Tibial artery (tissue), 4 donors: ENCODE measurements at regions not wholly inside any gene's neighbourhood (a gene's known extent, or its start where the extent isn't known, plus 50 kb on each side); places are given as distances from the start of the nearest gene placed in this dataset.

Experiments
- DNase-seq, 2 donors: peaks; one replicate each; pipeline ENCODE4 v3.0.0-alpha.2; 2019
- H3K27ac ChIP-seq, 2 donors: fragments of 200-600 bp; sonication (generic) in 1 of 2; 1 replicate in 1 of 2; 2 replicates in 1 of 2; pipeline ENCODE4 v1.5.1; 2018 to 2019; ENCODE audit warnings: mild to moderate bottlenecking in 1 of 2
- H3K27me3 ChIP-seq, 2 donors: fragments of 200-600 bp; sonication (generic) in 1 of 2; one replicate each; pipeline versions ENCODE4 v1.5.1 to v1.6.0; 2016 to 2019
- H3K36me3 ChIP-seq, 3 donors: fragments of 200-600 bp; sonication (generic) in 2 of 3; one replicate each; pipeline ENCODE4 v1.5.1; 2016 to 2019; ENCODE audit warnings: mild to moderate bottlenecking in 2 of 3
- H3K4me1 ChIP-seq, 4 donors: fragments of 200-600 bp; sonication (generic) in 2 of 4; 1 replicate in 3 of 4; 2 replicates in 1 of 4; pipeline ENCODE4 v1.5.1; 2016 to 2019
- H3K4me3 ChIP-seq, 2 donors: fragments of 200-600 bp; sonication (generic) in 1 of 2; 1 replicate in 1 of 2; 2 replicates in 1 of 2; pipeline ENCODE4 v1.5.1; 2018 to 2019; ENCODE audit warnings: mild to moderate bottlenecking in 2 of 2
- H3K9me3 ChIP-seq, 3 donors: fragments of 200-600 bp; sonication (generic) in 1 of 3; one replicate each; pipeline ENCODE4 v1.5.1; 2016 to 2019
- intact Hi-C: fragments of 100-400 bp; cut with DNase I; formaldehyde crosslinking; loops from one replicate; pipeline ENCODE4 v1.15.0; 2023; ENCODE audit warnings: low total_unique reads
- TF ChIP-seq, protein P1 (sequence below), 2 experiments: fragments of 200-600 bp in 1 of 2; fragments of 450-650 bp in 1 of 2; IDR thresholded peaks; one replicate each; pipeline ENCODE4 v1.5.1; 2017 to 2019; ENCODE audit warnings: antibody characterized with exemption in 2 of 2, mild to moderate bottlenecking in 1 of 2, moderate library complexity in 1 of 2

DNA sequence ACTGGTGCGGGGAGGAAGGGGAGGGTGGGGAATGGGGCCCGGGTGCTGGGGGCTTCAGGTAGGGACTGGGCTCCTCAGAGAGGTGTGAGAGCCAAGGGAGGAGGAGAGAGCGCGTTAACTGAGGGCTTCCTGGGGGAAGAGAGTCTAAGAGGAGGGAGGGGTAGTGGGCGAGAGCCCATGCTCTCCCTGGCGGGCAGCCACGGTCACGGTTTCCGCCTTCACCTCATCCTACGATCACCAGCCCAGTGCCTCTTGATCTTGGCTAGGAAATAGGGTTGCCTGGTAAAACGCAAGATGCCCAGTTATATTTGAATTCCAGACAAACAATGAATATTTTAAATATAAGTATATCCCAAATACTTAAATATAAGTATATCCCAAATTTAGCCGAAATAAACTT, 60.8 kb upstream of the GRPEL1 start:
- H3K27me3 ChIP-seq: no peaks in the 10 kb centered on the region
- peaks cover 0 to 10% (median 5%) of the 10 kb centered on the region in 4 donors for H3K4me1 ChIP-seq
- TF ChIP-seq, protein P1, sequence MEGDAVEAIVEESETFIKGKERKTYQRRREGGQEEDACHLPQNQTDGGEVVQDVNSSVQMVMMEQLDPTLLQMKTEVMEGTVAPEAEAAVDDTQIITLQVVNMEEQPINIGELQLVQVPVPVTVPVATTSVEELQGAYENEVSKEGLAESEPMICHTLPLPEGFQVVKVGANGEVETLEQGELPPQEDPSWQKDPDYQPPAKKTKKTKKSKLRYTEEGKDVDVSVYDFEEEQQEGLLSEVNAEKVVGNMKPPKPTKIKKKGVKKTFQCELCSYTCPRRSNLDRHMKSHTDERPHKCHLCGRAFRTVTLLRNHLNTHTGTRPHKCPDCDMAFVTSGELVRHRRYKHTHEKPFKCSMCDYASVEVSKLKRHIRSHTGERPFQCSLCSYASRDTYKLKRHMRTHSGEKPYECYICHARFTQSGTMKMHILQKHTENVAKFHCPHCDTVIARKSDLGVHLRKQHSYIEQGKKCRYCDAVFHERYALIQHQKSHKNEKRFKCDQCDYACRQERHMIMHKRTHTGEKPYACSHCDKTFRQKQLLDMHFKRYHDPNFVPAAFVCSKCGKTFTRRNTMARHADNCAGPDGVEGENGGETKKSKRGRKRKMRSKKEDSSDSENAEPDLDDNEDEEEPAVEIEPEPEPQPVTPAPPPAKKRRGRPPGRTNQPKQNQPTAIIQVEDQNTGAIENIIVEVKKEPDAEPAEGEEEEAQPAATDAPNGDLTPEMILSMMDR (IDR thresholded peaks at IDR 0.05): no peak
- H3K27ac ChIP-seq: no peak overlapping the region
- DNase-seq: no peak
- no peaks in the 10 kb centered on the region for H3K36me3 ChIP-seq
- H3K4me3 ChIP-seq: no peak overlapping the region
- intact Hi-C loops: no loop called here
- no peaks in the 10 kb centered on the region for H3K9me3 ChIP-seq

DNA sequence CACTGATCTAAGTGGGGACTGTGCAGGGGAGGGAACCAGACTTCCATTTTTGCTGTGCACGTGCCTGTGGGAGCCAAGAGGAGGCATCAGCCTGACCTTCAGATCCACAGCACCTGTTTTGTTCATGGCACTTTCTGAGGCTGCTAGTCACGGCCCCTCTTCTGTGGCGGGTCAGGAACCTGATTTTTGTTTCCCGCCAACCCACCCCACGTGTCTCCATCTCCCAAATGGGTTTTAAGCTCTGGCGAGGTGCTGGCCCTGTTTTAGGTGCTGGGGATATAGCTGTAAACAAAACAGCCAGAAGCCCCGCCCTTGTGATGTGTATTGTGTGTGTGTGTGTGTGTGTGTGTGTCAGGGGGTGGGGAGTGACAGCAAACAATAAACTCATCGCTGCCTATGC, 60.4 kb upstream of the GRPEL1 start:
- H3K4me1 ChIP-seq: peaks cover 0 to 10% (median 5%) of the 10 kb centered on the region in 4 donors
- H3K4me3 ChIP-seq: no peak overlapping the region
- H3K27ac ChIP-seq: no peak overlapping the region
- DNase-seq: no peak
- H3K36me3 ChIP-seq: no peaks in the 10 kb centered on the region
- H3K9me3 ChIP-seq: no peaks in the 10 kb centered on the region
- TF ChIP-seq, protein P1 (IDR thresholded peaks at IDR 0.05): no peak
- intact Hi-C loops: no loop called here
- H3K27me3 ChIP-seq: no peaks in the 10 kb centered on the region

DNA sequence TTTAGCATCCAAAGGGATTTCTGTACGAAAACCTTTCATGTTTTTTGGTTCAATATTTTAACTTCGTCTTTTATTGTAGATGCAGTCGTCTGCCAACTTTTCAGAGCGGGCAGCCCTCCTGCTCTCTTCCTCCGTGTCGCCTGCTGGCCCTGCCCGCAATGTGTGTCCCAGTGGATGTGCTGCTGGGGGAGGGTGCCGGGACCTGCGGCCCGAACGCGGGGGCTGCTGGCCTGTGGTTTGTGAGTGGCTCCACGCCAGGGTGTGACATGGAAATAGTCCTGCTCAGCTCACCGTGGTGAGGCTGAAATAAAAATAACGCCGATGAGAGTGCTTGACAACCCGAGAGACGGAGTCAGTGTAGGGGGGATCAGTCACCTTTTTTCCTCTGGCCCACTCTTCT, 59.7 kb upstream of the GRPEL1 start:
- TF ChIP-seq, protein P1 (IDR thresholded peaks at IDR 0.05): no peak
- H3K4me1 ChIP-seq: peaks cover 0 to 10% (median 5%) of the 10 kb centered on the region in 4 donors
- H3K27me3 ChIP-seq: no peaks in the 10 kb centered on the region
- H3K9me3 ChIP-seq: no peaks in the 10 kb centered on the region
- DNase-seq: no peak
- intact Hi-C loops: no loop called here
- H3K36me3 ChIP-seq: no peaks in the 10 kb centered on the region
- no peak overlapping the region for H3K4me3 ChIP-seq
- H3K27ac ChIP-seq: no peak overlapping the region

DNA sequence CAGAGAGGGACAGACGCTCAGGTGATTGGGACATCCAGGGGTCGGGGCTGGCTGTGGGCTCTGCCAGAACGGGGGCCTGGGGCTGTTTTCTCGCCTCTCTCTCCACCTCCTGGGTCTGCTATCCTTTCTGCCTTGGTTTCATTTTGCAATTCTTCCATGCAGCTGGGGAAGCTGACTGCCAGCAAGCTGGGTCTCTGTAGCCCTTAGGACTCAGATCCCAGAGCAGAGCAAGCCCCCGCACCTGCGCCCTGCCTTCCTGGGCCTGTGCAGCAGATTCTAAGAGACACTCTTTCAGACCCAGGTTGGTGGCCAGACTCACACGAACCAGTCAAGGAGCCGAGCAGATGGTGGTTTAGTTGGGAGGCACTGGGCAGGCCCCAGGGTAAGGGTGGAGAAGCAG, 59.1 kb upstream of the GRPEL1 start:
- H3K9me3 ChIP-seq: no peaks in the 10 kb centered on the region
- H3K27ac ChIP-seq: no peak overlapping the region
- H3K4me3 ChIP-seq: no peak overlapping the region
- H3K4me1 ChIP-seq: peaks cover 0 to 10% (median 5%) of the 10 kb centered on the region in 4 donors
- no peaks in the 10 kb centered on the region for H3K27me3 ChIP-seq
- TF ChIP-seq, protein P1 (IDR thresholded peaks at IDR 0.05): no peak
- intact Hi-C loops: no loop called here
- H3K36me3 ChIP-seq: no peaks in the 10 kb centered on the region
- peak in 1 of 2 donors; percentile 39 for DNase-seq

DNA sequence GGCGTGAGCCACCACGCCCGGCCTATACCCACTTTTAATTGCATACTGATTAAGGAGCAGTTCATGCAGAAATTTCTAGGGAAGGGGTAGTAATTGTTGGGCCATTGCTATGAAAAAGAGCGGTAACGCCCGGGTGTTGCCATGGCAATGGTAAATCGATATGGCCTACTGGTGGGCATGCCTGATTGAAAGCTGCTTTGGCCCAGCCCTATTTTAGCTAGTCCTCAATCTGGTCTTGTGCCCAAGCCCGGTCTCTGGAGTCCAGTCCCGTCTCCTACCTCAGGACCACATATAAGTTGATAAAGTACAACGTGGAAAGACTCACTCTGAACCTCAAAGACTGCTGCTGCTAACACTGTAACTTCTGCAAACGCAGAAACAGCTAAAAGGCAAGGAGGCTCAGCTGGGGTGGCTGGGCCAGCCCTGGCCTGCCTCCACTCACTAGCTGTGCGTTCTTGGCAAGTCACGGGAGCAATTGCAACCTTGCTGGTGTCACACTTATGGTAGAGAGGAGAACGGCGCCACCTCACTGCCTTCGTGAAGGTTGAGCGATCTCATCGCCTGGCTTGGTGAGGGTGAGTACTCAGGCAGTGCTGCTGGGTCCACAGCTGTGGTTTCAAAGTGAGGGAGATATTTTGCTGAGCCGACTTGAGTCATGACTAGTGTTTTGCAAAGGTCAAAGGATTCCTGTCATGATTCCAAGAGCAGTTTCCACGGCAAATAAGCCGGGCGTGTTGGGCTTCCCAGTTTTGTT, 57.0 kb upstream of the GRPEL1 start:
- peak overlapping the region; percentile 8 to 63 for H3K27ac ChIP-seq
- intact Hi-C loops: no loop called here

More for the DNA sequence above, 57.0 kb upstream of the GRPEL1 start:
- Histone ChIP-seq H3K27me3 (no peaks in the 10 kb centered on the region), H3K9me3 (no peaks in the 10 kb centered on the region), H3K4me3 (no peak overlapping the region), H3K36me3 (no peaks in the 10 kb centered on the region), H3K4me1 (peaks cover 0 to 10% (median 5%) of the 10 kb centered on the region in 4 donors)
- peak; percentile 66 to 85 for DNase-seq
- TF ChIP-seq, protein P1 (IDR thresholded peaks at IDR 0.05): no peak
